Adrenal gland (tissue), 5 donors: ENCODE measurements at regions not wholly inside any gene's neighbourhood (a gene's known extent, or its start where the extent isn't known, plus 50 kb on each side); places are given as distances from the start of the nearest gene placed in this dataset.

Source experiments
- CTCF ChIP-seq, 6 experiments: fragments of 450-650 bp in 4 of 6; fragments of 200-600 bp in 2 of 6; sonication (generic) in 1 of 6; IDR thresholded peaks; 1 replicate in 5 of 6; 2 replicates in 1 of 6; pipeline versions ENCODE4 v1.5.1 to v1.8.0; 2016 to 2021; ENCODE audit warnings: antibody characterized with exemption in 6 of 6, mild to moderate bottlenecking in 2 of 6, moderate library complexity in 1 of 6
- POLR2A ChIP-seq, 2 donors: fragments of 450-650 bp; IDR thresholded peaks; one replicate each; pipeline ENCODE4 v1.6.1; 2017; ENCODE audit warnings: antibody characterized with exemption in 2 of 2, mild to moderate bottlenecking in 2 of 2, moderate library complexity in 1 of 2
- donor health status: DM: no; HTN: no; CAD: no.

DNA sequence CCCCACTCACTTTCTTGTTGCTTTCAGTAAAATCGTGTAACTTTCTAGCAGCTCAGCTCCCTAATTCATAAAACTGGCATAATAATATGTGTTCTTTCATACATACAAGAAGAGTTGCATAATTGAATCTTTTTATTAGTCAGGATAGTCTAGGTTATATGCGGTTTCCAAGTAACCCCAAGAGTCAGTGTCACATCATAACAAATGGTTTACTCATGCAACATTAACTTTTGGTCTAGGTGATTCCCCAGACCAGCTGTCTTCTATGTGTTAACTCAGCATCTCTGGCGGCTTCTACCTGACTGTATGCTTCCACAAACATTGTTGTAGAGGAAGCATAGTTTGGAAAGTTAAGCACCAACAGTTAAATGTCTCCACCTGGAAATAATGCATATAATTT lies 1000.4 kb downstream of the CDH11 start:
- no peak for TF ChIP-seq CTCF (IDR thresholded peaks at IDR 0.05)
- TF ChIP-seq POLR2A (IDR thresholded peaks at IDR 0.05) = no peak
